ENCODE measurements at regions not wholly inside any gene's neighbourhood (a gene's known extent, or its start where the extent isn't known, plus 50 kb on each side); places are given as distances from the start of the nearest gene placed in this dataset.

GRCh38 chr3:72126441-72127223 lies 341.7 kb upstream of the PROK2 start:
- no peak for DNase-seq (ENCODE audit: low read depth)

GRCh38 chr3:72123908-72124441 lies 339.0 kb upstream of the PROK2 start:
- peak; percentile 83 for DNase-seq (ENCODE audit: low read depth)

GRCh38 chr3:72120806-72121778 lies 336.1 kb upstream of the PROK2 start:
- no peak for DNase-seq (ENCODE audit: low read depth)

GRCh38 chr3:72120039-72120438 lies 335.1 kb upstream of the PROK2 start:
- no peak for DNase-seq (ENCODE audit: low read depth)

- no peak for DNase-seq (ENCODE audit: low read depth)
Measured at GRCh38 chr3:72118628-72119027, 333.7 kb upstream of the PROK2 start.

- no peak for DNase-seq (ENCODE audit: low read depth)
Measured at GRCh38 chr3:72116226-72116625, 331.3 kb upstream of the PROK2 start.

- no peak for DNase-seq (ENCODE audit: low read depth)
Measured at GRCh38 chr3:72115307-72115706, 330.4 kb upstream of the PROK2 start.

- DNase-seq (ENCODE audit: low read depth): no peak
Measured at GRCh38 chr3:72114773-72115172, 329.8 kb upstream of the PROK2 start.

- DNase-seq (ENCODE audit: low read depth): no peak
Measured at GRCh38 chr3:72113964-72114363, 329.0 kb upstream of the PROK2 start.

GRCh38 chr3:72113564-72113963 lies 328.6 kb upstream of the PROK2 start:
- no peak for DNase-seq (ENCODE audit: low read depth)

GRCh38 chr3:72112435-72112834 lies 327.5 kb upstream of the PROK2 start:
- no peak for DNase-seq (ENCODE audit: low read depth)

GRCh38 chr3:72111265-72112205 lies 326.6 kb upstream of the PROK2 start:
- DNase-seq (ENCODE audit: low read depth): no peak

- DNase-seq (ENCODE audit: low read depth): no peak
Measured at GRCh38 chr3:72109327-72110259, 324.6 kb upstream of the PROK2 start.

- no peak for DNase-seq (ENCODE audit: low read depth)
Measured at GRCh38 chr3:72105306-72105705, 320.4 kb upstream of the PROK2 start.

- no peak for DNase-seq (ENCODE audit: low read depth)
Measured at GRCh38 chr3:72102112-72102616, 317.2 kb upstream of the PROK2 start.

- no peak for DNase-seq (ENCODE audit: low read depth)
Measured at GRCh38 chr3:72101494-72101893, 316.5 kb upstream of the PROK2 start.

- DNase-seq (ENCODE audit: low read depth): peak; percentile 34
Measured at GRCh38 chr3:72100601-72101187, 315.7 kb upstream of the PROK2 start.

GRCh38 chr3:72100080-72100511 lies 315.1 kb upstream of the PROK2 start:
- DNase-seq (ENCODE audit: low read depth): no peak

Measured in HT1080 (cell line).